CD4-positive, alpha-beta T cell treated with Interleukin-2 at 100 ng/mL for 4 hours (primary cell): ENCODE measurements at regions not wholly inside any gene's neighbourhood (a gene's known extent, or its start where the extent isn't known, plus 50 kb on each side); places are given as distances from the start of the nearest gene placed in this dataset.

Experiments
- DNase-seq: peaks from one replicate; pipeline ENCODE4 v3.0.0-alpha.2; 2020; ENCODE audit warnings: low spot score

DNA sequence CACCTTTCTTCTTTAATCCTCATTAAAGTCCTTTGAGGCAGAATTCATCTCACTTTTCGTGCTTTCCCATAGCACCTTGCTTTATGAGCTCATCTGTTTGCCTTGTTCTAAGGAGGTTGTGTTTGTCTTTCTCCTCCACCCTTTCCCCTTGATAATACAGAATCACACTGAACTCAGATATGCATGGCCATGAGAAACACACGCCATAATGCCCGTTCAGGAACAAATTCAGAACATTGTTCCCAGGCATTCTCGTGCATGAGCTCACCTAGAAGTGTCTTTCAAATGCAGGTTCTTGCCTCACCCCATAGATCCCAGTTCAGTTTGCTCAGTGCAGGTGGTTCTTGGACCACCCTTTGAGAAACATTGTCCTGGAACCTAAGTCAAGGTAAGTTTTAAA, 71.1 kb downstream of the TMEM114 start:
- no peak for DNase-seq

DNA sequence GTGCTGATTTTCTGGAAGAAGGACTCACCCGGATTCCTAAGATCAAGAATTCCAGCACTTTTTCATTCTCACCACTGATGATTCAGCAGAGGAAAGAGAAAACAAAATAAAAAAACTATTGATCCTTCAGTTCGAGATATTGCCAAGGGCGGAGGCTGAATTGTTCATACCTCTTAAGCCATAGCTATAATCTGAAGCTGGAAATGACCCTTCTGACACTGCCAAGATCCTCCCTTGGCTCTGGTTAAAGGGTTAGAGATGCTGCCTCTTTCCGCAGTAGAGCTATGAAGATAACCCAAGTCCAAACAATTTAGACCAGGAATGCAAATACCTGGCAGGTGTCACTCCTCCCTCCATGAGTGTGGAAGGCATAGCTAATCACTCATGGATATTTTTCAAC, 73.0 kb downstream of the TMEM114 start:
- no peak for DNase-seq

DNA sequence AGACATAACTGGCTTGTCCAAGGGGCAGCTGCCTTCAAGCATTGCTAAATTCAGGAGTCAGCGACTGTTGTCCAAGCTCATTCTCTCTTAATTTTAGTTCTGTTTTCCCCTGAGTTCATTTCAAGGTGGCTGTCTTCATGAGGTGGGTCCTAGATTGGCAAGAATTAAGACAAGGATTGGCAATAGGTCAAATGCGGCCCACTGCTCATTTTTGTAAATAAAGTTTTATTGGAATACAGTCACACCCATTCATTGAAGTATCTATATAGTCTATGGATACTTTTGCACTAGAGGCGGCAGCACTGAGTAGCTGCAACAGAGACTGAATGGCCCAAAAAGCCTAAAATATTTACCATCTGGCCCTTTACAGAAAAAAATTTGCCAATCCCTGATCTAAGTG, 73.8 kb downstream of the TMEM114 start:
- DNase-seq: no peak

DNA sequence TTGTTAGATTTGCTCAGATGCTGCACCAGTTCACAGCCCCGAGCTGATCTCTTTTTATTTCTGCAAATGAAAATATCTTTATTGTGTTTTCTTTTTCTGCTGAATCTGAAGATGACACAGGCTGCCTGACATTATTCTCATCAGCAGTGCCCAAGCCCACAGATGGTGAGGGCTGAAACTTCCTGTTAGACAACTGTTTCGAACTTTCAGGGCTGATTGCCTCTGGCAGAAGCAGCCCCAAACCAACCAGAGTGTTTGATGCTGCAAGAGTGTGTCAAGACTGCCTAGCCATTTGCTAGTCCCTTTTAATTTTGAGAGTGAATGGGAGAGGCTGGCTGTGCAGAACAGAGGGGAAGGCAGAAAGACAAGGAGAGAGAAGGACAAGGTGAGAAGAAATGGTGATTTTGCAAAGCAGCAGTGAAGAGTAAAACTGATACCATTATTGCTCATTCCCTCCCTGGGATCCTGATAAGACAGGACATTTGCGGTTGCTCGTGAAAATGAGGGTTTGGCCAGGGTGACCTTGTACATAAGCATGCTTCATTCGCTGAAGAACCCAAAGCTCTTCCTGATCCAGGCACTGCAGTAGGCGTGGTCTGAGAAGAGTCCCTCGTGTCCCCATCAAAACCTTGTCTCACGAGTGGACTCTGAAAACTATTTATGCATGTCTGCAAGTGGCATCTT, 77.2 kb downstream of the TMEM114 start:
- DNase-seq: no peak

DNA sequence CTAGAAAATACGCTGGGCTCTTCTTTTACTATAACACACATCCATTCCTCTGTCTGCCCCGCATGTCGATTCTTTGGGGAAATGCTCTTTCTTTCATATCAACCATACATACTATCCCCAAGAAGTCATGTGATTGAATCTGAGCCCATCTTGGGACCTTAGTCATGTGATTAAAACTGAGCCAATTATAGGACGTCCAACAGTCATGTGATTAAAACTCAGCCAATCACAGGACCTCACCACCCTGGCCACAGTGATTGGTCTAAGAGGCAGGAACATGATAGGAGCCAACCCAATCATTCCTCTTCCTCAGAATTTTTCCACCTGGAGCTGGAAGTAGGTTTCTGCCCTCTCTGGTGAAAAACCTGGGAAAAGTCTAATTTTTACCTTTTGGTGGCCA, 78.8 kb downstream of the TMEM114 start:
- DNase-seq: no peak

DNA sequence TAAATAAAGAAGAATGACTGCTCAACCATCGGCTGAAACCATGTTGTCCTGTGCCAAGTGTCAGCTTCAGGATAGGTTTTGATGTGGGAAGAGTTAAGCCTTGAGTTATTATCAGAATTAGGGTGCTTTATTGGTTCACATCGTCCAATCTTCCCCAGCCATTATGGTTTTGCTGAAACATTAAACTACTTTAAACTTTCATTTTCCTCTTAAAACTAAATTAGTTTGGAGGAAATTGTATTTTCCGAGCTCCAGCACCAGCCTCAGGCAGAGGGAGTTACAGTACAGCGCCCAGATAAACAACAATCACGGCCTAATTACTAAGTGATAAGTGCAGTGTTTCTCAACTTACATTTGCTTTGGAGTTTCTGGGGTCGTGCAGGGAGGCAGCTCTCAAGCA, 80.2 kb downstream of the TMEM114 start:
- no peak for DNase-seq

DNA sequence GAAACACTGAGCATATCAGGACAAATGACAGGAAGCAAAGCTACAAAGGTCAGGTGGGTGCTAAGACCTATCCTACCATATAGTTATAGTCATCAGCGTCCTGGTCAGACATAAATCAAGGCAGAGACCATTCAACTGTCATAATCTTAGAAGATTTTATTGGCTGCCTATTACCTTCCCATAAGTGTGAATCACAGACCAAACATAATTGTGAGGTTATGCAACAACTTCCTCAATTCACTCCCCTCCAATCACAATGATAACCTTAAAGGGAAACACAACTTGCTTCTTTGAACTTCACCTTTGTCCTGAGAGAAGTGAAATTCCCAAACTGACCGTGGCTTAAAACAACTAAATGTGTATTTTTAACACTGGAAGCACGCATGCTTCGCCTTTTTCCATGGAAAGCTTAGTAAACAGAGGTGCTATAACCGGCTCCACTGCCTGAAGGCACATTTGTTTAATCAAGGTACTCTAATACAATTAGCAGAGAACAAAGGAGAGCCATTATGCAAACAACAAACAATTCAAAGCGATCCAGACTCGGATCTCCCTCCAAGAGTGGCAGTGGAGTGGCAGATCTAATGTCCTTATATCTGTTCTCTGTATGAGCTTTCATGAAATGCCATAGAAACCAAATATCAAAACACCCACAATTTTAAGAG, 84.9 kb downstream of the TMEM114 start:
- no peak for DNase-seq

DNA sequence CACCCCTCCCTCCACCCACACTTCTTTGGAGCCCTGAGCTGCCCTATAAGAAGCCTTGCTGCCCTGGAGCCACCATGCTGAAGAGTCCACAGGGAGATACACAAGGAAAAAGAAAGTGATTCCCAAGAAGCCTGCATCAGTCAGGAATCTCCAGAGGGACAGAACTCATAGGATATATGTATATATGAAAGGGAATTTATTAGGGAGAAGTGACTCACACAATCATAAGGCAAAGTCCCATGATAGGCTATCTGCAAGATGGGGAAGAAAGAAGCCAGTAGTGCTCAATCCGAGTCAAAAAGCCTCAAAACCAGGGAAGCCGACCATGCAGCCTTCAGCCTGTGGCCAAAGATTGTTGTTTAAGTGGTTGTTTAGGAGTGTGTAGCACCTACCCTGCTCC, 87.9 kb downstream of the TMEM114 start:
- no peak for DNase-seq

DNA sequence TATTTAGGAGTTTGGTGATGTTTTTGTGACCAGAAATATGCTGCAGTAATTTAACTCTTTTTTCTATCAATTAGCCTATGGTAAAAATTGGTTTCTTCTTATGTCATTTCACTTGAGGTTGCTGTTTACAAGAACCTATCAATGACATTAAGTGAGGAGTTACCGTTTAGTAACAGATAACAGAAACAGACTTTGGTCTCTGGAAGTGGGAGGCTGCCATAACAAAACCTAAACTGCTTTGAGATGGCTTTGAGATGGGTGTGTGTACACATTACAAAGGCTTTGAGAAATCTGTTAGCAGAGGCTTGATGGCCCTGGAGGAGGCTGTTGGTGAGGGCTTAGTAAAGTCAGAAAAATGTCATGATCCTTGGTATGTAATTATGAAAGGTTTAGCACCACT, 90.0 kb downstream of the TMEM114 start:
- DNase-seq: no peak

DNA sequence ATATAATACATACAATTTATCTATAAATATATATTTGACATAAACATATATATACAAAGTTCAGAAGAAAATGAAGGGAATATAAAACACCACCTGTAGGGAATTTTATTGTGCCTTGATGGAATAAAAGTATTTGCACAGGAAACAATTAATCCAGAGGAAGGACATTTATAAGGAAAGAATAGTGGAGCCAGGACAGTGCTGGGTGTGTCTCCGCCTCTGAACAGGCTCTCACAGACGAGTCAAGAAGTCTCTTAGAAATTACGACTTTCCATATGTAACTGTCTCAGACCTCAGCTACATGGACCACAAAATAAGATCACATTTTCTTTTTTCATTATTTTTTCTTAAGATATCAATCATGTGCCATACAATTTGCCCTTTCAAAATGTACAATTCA, 93.9 kb downstream of the TMEM114 start:
- no peak for DNase-seq

DNA sequence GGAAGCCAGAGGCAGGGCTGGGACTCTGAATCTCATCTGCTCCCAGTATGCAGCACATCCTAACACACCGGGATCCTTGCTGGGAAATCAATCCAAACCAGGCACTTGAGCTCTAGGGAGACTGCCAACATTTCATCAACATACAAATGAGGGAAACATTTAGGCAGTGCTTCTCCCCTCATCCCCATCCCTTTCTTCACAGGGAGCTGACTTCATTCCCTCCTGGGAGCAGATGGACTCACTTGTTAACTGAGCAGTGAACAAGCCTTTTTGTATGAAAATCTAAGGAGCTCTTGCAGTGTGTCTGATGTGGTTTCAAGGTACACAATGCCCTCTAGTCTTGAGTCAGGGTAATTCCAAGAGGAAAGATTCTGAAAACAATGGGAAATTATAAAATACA, 96.3 kb downstream of the TMEM114 start:
- no peak for DNase-seq

DNA sequence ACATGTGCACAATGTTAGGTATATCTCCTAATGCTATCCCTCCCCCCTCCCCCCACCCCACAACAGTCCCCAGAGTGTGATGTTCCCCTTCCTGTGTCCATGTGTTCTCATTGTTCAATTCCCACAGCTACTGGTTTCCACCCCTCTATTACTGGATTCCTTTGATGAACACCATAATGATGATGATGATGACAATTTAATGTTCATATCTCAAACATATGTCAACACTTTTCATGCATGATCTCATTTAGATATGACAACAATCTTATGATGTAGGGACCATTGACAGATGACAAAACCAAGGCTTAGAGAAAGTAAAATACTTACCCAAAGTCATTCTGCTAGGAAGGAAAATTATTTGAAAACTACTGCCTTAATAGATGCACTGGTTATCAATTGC, 97.6 kb downstream of the TMEM114 start:
- no peak for DNase-seq

DNA sequence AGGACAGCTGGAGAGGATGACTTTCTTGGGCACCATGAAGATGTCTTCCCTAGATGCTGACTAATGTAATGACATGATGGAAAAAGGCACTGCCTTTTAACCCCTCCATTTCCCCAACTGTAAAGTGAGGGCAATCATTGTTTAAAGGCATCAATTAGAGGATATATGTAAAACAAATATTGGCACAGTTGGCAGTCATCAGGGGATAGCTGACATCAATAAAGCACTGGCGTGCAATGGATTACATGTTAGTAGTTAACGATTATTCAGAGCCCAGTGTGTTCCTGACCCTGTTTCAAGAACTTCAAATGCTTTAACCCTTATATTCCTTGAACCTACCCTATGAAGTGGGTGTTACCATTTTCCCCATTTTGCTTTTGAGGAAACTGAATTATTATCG, 100.7 kb downstream of the TMEM114 start:
- DNase-seq: no peak

DNA sequence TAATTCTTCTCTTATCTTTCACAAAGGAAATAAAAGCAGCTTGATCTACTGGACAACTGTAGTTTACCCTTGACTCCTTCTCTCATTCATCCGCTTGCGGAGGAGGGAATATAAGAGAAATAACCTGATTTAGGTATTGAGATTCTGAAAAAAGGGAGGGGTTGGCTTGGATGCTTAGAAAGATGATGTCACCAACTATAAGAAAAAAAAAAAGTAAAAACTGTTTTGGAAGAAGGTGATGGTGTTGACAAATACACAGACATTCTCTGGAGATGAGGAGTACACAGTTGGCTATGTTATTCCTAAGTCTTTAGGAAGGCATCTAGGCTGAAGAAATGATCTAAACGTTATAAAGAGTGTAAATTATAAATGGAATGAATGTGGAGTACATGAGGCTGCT, 103.3 kb downstream of the TMEM114 start:
- DNase-seq: no peak

DNA sequence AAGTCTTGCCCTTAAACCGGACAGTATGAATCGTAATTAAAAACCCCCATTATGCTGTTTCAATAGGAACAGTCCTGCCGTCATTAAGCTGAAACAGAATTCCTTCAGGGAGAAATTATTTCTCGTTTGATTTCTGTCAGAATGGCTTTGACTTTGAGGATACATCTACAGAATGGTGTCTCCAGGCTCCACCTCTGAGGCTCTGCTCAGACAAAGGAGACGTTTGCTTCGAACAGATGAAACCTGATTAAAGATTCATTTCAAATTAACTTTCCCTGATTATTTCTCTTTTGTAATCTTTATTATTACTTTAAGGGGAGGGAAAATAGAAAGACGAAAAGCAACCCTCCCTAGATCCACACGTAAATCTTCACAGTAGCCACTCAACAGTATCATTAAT, 106.9 kb downstream of the TMEM114 start:
- DNase-seq: no peak

DNA sequence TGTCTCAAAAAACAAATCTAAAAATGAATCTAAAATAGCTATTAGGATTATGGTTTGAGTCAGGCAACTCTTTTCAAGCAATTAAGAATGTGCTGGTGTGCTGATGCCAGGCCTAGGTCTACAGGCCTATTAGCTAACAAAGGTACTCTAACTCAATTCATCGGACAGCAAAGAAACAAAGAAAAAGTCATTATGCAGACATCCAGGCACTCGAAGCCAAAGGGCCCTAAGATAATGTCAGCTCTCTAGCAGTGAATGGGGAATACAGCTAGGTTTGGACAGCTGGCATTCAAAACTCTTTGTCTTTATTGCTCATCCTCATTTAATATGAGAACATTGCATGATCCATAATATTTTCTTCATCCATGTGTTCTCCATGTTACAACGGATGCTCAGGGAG, 108.5 kb downstream of the TMEM114 start:
- DNase-seq: no peak

DNA sequence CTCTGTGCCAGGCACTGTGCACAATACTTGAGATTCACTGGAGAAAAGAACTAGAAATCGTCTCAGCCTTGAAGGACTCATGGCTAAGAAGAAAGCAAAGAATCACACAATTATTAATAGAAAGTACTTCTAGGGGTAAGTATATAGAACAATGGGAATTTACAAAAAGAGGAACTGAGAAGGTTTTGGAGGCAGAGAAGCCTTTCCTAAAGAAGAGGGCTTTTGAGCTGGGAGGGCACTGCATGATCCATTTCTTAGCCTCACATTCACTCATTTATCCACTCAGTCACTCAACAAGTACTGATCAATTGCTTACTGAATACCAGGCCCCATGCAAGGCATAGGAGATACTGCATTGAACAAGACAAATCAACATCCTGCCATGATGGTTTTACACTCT, 113.5 kb downstream of the TMEM114 start:
- DNase-seq: no peak

DNA sequence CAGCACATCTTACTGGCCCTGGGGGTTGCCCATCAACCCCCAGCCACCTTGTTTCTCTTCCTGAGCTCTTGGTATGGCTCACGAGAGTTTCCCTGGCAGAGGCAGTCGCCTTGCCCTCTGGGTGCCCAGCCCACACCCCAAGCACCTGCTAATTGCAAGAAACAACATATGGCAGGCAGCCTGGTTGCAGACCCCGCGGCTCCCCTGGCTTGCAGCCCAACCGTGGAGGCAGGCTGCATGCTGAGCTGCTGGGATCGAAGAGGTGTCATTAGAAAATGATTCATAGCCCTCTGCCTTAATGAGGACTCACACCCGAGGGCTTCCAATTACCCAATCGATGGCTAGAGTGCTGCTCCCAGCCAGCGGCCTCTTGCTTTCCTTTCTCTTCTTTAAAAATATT, 115.7 kb downstream of the TMEM114 start:
- DNase-seq: no peak

DNA sequence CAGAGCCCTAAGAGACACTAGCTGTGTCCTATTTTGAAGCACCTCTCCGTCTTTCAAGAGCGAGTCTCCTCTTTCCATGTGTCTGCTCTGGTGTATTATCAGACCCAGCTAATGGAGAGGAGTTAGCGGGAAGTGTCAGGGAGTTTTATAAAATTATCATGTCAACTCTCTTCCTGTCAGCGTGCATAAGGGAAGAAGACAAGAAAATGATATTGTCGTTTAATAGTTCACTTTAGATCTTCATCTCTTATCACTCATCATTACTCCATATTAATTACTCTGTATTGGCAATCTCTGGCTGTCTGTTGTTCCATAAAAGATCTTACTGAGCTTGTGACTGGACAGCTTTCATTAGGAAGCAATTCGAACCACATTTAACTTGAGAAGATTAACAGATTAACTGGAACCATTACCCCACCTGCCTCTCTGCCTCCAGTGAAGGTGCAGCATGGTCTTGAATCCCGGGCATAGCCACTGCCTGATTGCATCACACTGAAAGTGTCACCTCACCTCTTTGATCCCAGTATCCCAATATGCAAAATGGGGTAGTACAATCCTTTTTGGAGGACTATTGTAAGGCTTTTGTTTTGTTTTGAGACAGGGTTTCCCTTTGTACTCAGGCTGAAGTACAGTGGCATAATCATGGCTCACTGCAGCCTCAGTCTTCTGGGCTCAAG, 121.1 kb downstream of the TMEM114 start:
- DNase-seq: no peak

DNA sequence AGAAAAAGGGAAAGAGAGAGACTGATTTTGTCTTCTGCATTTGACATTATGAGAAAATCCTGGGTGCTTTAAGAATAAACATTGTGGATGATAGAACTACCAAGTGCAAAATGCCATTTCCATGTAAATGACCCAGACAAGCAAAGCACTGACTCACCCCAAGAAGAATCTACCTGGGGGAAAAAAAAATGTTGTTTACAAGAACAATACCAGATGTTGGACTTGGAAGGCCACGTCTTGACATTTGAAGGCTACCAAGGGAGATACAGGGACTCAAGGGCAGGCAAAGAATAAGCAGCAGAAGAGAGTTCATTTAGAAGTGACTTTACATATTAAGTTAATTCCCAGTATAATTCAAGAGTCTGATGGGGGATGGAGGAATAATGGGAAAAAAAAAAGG, 125.3 kb downstream of the TMEM114 start:
- DNase-seq: no peak

DNA sequence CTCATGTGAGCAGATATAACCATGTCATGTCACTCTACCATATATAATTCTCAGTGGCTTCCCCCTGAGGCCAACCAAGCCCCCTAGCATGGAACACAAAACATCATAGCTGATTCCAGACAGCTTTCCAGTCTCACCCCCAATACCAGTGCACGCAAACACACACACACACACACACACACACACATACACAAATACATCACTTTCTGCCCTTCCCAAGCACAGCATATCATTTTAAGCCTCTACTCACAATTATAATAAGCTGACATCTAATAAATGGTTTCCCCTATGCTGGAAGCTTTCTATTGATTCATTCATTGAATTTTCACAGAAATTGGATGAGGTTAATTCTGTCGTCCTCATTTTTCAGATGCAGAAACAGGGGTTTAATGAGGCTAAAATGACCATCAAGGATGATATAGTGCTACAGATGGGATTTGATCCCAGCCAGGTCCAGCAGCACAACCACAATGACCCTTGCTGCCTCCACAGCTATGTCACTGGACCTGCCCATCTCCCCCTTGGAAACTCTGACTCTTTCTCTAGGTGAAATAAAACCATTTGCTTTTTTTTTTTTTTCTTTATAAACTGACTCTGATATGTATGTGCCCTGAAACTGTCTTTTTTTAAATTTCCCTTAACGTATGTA, 131.1 kb downstream of the TMEM114 start:
- DNase-seq: no peak

DNA sequence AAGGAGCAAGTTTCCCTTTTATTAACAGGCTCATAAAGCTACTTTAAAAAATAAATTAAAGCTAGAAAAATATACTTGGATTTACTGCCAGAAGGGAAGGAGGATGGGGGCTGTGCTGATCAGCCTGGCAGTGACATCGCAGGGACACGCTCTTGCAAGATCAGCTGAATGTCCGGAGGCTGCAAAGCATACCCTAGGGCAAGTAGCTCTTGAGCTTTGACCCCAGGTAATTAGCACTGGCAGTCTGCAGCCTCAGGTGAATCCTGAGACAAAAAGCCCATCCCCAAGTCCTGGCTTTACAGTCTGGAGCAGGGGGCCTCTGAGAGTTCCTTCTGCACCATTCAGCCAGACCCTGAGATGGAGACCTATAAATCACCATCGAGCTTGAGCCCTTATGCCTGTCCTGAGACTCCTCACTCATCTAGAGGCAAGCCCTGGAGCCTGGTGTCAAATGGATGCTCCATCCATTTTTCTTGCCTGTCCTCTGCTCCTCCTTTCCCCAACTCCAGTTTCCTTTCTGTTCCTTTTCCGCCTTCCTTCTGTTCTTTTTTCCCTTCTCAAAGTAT, 131.7 kb downstream of the TMEM114 start:
- DNase-seq: no peak

DNA sequence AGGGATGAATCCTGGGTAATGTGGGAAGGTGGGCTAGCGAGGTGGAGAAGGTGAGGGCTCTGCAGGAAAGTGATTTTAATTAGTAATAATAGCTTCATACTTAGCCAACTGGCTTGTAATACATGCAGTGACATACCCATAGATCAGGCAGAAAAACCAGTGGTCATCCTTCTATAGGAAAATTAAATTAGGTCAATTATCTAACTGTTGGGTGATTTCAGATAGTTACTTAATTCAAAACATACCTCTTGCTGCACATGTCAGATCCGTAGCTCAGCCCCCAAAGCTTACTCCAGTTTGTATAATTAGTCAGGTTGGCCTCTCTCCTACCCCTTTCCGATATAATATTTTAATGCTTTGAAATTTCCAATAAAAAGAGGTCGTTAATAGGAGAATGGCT, 137.0 kb downstream of the TMEM114 start:
- no peak for DNase-seq
